Astrocyte of the hippocampus (primary cell): ENCODE measurements at regions not wholly inside any gene's neighbourhood (a gene's known extent, or its start where the extent isn't known, plus 50 kb on each side); places are given as distances from the start of the nearest gene placed in this dataset.

ENCODE experiments used
- DNase-seq: peaks from one replicate; pipeline ENCODE4 v3.0.0; 2011; ENCODE audit warnings: low read depth, low spot score

DNA sequence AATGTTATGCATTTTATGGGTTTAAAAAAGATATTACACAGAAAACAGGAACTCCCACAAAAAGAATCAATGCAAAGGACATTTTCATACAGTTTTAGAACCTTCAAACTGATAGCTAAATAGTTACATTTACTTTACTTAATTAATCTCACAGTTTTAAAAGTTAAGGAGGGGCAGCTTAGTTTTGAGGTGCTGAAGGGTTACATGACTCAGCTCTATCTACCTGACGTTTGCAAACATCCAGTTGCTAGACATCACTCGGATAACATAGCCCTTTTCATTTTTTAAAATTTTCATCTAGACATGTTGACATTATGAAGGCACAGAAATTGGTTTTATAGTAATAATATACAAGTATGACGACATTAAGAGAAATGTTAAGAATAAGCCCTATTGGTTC, 53.7 kb upstream of the HSD17B12 start:
- no peak for DNase-seq
